T-helper 17 cell (primary cell): ENCODE measurements at regions not wholly inside any gene's neighbourhood (a gene's known extent, or its start where the extent isn't known, plus 50 kb on each side); places are given as distances from the start of the nearest gene placed in this dataset.
A peak's percentile ranks its signal among the peaks of the same experiment; 100 is the strongest.

Experiments
- ATAC-seq: fragments of 150-1000 bp; cut with Tn5 transposase; 2 replicates; pipeline ENCODE4 v1.10.0; 2021; ENCODE audit warnings: mild to moderate bottlenecking, moderate library complexity
- DNase-seq, 3 donors: peaks; one replicate each; pipeline versions ENCODE4 v3.0.0 to v3.0.0-alpha.2; 2020 to 2021
- H3K9me3 ChIP-seq: one replicate; pipeline ENCODE4 v1.7.0; 2013; ENCODE audit warnings: low read length, mild to moderate bottlenecking; ENCODE audit not compliant: control insufficient read depth, poor library complexity, severe bottlenecking
- H3K27ac Mint-ChIP-seq: one replicate; pipeline ENCODE4 v1.8.0; 2022; ENCODE audit warnings: mild to moderate bottlenecking, moderate library complexity, mixed read lengths
- H3K27me3 Mint-ChIP-seq: one replicate; pipeline ENCODE4 v1.8.0; 2022; ENCODE audit warnings: mixed read lengths
- H3K36me3 Mint-ChIP-seq: one replicate; pipeline ENCODE4 v1.8.0; 2022; ENCODE audit warnings: low read depth, mixed read lengths
- H3K4me1 Mint-ChIP-seq: one replicate; pipeline ENCODE4 v1.8.0; 2022; ENCODE audit warnings: mild to moderate bottlenecking, mixed read lengths
- H3K4me3 Mint-ChIP-seq: one replicate; pipeline ENCODE4 v1.8.0; 2022; ENCODE audit warnings: mild to moderate bottlenecking, moderate library complexity, mixed read lengths

DNA sequence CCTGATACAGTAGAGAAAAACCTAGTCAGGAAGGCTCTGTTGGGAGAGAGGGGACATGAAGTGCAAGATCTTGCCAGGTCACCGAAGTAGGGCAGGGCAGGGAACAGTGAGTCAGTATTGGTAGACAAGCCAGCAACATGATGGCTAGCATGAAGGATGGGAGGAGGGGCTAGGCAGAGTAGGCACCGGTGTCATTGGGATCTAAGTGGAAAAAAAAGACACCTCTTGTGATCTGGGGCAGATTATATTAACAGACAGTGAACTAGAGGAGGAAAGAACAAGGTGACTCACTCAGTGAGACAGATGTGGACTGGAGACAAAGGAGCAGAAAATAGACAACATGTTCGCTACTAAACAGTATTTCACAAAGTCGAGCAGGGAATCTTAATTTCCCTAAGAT lies 149.2 kb upstream of the SLC24A5 start:
- H3K4me1 Mint-ChIP-seq, result no peaks in the 10 kb centered on the region
- H3K9me3 ChIP-seq, result no peaks in the 10 kb centered on the region
- no peaks in the 10 kb centered on the region for H3K27me3 Mint-ChIP-seq
- ATAC-seq (no peak), DNase-seq (no peak)
- H3K27ac Mint-ChIP-seq, result no peak overlapping the region
- no peak overlapping the region for H3K4me3 Mint-ChIP-seq
- H3K36me3 Mint-ChIP-seq, result no peaks in the 10 kb centered on the region

DNA sequence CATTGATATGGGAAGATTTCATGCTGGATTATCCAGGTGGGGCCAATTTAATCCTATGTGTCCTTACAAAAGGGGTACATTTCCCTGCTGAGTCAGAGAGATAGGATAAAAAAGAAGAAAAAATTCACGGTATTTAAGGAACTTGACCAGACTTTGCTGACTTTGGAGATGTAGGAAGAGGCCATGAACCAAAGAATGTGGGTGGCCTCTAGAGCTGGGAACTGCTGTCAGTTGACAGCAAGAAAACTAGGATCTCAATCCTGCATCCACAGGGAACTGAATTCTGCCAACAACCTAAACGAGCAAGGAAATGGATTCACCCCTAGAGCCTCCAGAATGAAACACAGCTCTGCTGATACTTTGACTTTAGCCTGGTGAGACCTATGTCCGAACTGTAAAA lies 148.1 kb upstream of the SLC24A5 start:
- H3K4me3 Mint-ChIP-seq, result no peak overlapping the region
- no peaks in the 10 kb centered on the region for H3K4me1 Mint-ChIP-seq
- H3K36me3 Mint-ChIP-seq, result no peaks in the 10 kb centered on the region
- no peak for DNase-seq
- no peak overlapping the region for H3K27ac Mint-ChIP-seq
- H3K27me3 Mint-ChIP-seq, result peaks cover 1% of the 10 kb centered on the region
- no peak for ATAC-seq
- no peaks in the 10 kb centered on the region for H3K9me3 ChIP-seq

DNA sequence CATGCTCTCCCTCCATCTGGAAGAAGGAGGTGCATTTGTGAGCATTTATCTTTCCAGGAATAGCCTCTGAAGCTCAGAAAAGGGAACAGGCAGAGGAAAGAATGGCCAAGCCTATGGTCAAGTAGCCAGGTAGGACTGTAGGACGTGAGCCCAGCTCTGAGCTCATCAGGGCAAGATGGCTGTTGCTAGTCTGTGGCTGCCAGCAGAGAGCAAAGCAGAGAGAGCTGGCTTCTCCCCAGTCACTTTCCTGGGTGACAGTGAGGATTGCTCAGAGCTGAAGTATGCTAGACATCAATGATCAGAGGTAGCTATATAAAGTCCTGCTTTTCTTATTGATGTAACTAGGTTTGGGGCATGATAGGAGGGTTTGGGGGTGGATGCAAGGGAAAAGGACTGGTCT lies 146.1 kb upstream of the SLC24A5 start:
- no peak overlapping the region for H3K27ac Mint-ChIP-seq
- no peaks in the 10 kb centered on the region for H3K36me3 Mint-ChIP-seq
- H3K4me3 Mint-ChIP-seq, result no peak overlapping the region
- no peak for ATAC-seq
- DNase-seq, result no peak
- H3K9me3 ChIP-seq, result no peaks in the 10 kb centered on the region
- H3K27me3 Mint-ChIP-seq, result peaks cover 11% of the 10 kb centered on the region
- no peaks in the 10 kb centered on the region for H3K4me1 Mint-ChIP-seq

GRCh38 chr15:47975427-47975826 lies 145.4 kb upstream of the SLC24A5 start:
- Mint-ChIP-seq H3K27me3 (peaks cover 11% of the 10 kb centered on the region), H3K4me3 (no peak overlapping the region), H3K27ac (no peak overlapping the region), H3K36me3 (no peaks in the 10 kb centered on the region), H3K4me1 (no peaks in the 10 kb centered on the region)
- no peak for DNase-seq
- H3K9me3 ChIP-seq, result no peaks in the 10 kb centered on the region
- no peak for ATAC-seq

DNA sequence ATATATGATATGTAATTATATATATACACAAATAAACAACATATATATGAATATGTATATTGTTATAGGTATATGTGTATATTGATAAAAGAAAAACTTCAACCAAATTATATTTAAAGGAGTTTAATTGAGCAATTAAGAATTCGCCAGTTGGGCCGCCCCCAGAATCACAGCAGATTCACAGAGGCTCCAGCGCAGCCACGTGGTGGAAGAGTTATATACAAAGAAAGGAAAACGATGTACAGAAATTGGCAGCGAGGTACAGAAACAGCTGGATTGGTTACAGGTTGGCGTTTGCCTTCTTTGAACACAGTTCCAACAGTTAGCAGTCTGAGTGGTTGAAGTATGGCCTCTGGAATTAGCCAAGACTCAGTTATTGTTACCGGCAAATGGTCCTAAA lies 137.3 kb upstream of the SLC24A5 start:
- ATAC-seq (no peak), DNase-seq (no peak)
- no peaks in the 10 kb centered on the region for H3K9me3 ChIP-seq
- Mint-ChIP-seq H3K27ac (no peak overlapping the region), H3K4me3 (no peak overlapping the region), H3K4me1 (peaks cover 2% of the 10 kb centered on the region), H3K27me3 (peaks cover 26% of the 10 kb centered on the region), H3K36me3 (no peaks in the 10 kb centered on the region)

- H3K27ac Mint-ChIP-seq, result no peak overlapping the region
- H3K4me3 Mint-ChIP-seq, result no peak overlapping the region
- H3K4me1 Mint-ChIP-seq, result peaks cover 2% of the 10 kb centered on the region
- peaks cover 2% of the 10 kb centered on the region for H3K36me3 Mint-ChIP-seq
- H3K27me3 Mint-ChIP-seq, result peaks cover 24% of the 10 kb centered on the region
- no peaks in the 10 kb centered on the region for H3K9me3 ChIP-seq
- DNase-seq (no peak), ATAC-seq (no peak)
Observed at GRCh38 chr15:47985568-47985967, 135.2 kb upstream of the SLC24A5 start.

DNA sequence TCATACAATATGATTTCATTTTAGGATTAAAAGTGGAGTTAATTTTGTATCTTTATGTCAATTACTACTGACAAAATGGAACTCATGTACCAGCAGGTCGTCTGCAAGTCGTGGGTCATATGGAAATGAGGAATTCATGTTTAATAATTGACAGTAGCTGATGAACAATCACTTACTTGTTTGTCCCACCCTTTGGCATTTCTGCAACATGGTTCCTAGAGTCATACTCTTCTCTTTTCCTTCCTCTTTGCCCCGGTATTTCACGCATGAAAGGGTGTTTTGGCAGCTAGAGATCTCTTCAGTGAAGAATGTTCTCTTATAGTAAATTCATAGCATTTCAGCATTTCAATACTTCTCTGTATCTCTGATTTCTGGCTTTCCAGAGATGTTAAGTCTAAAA lies 133.3 kb upstream of the SLC24A5 start:
- no peak overlapping the region for H3K4me3 Mint-ChIP-seq
- peaks cover 19% of the 10 kb centered on the region for H3K27me3 Mint-ChIP-seq
- no peak for ATAC-seq
- no peak overlapping the region for H3K27ac Mint-ChIP-seq
- no peaks in the 10 kb centered on the region for H3K9me3 ChIP-seq
- peaks cover 2% of the 10 kb centered on the region for H3K36me3 Mint-ChIP-seq
- peaks cover 2% of the 10 kb centered on the region for H3K4me1 Mint-ChIP-seq
- no peak for DNase-seq

- H3K36me3 Mint-ChIP-seq, result peaks cover 2% of the 10 kb centered on the region
- H3K4me1 Mint-ChIP-seq, result peaks cover 2% of the 10 kb centered on the region
- H3K4me3 Mint-ChIP-seq, result no peak overlapping the region
- H3K9me3 ChIP-seq, result no peaks in the 10 kb centered on the region
- no peak for DNase-seq
- ATAC-seq, result peak; percentile 67
- no peak overlapping the region for H3K27ac Mint-ChIP-seq
- peaks cover 19% of the 10 kb centered on the region for H3K27me3 Mint-ChIP-seq
Observed at GRCh38 chr15:47987908-47988532, 132.8 kb upstream of the SLC24A5 start.

DNA sequence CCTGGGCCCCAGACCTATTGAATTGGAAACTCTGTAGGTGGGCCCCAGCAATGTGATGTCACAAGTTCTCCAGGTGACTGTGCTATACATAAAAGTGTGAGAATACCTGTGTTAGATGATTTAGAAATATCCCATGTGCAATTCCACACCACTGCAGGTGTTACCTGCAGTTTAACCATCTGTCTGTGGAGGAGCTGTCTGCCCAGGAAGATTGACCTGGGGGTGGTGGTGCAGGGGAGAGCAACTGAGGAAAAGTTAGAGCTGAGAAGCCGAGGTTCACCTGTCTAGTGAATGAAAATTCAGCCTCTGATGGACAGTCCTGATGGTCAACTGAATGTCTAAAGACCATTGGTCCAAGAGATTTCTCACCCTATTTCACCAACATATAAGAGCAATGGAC lies 132.2 kb upstream of the SLC24A5 start:
- DNase-seq (no peak), ATAC-seq (no peak)
- H3K9me3 ChIP-seq, result no peaks in the 10 kb centered on the region
- Mint-ChIP-seq H3K27ac (no peak overlapping the region), H3K4me1 (peaks cover 2% of the 10 kb centered on the region), H3K4me3 (no peak overlapping the region), H3K27me3 (peaks cover 19% of the 10 kb centered on the region), H3K36me3 (peaks cover 2% of the 10 kb centered on the region)

DNA sequence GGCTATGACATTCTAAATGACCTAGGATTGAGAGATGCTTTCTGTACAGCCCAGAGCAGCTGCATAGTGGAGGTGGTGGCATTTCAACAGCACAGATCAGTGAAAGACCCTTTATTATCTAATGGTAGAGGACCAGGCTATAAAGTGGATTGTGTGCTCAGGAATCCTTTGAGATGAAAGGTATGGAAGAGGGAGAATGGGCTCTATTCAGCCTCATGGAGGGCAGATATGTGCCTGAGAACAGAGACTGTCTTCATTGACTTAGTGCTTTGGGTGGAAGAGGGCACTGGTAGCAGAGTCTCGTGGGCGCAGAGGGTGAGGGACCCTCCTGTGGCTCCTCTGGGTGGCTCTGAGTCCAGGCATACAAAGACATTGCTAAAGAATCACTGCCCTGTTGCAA lies 130.0 kb upstream of the SLC24A5 start:
- H3K4me3 Mint-ChIP-seq, result no peak overlapping the region
- H3K9me3 ChIP-seq, result no peaks in the 10 kb centered on the region
- no peak overlapping the region for H3K27ac Mint-ChIP-seq
- peaks cover 11% of the 10 kb centered on the region for H3K27me3 Mint-ChIP-seq
- H3K4me1 Mint-ChIP-seq, result peaks cover 2% of the 10 kb centered on the region
- H3K36me3 Mint-ChIP-seq, result peaks cover 2% of the 10 kb centered on the region
- no peak for DNase-seq
- no peak for ATAC-seq

DNA sequence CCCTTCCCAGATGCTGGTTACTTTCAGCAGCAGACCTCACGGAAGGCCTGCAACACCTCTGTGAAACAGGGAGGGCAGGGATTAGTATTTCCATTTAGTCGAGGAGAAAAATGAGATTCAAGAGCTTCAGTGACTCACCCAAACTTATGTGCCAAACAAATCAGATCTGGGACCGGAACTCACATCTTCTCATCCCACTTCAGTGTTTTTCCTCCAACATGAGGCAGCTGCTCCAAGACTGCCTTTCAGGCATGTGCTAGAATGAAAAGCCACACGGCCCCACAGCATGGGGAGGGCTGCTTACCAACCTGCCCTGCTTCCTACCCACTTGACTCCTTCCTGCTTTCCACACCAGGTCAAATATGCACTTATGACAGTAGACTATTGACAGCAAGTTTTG lies 129.4 kb upstream of the SLC24A5 start:
- ATAC-seq, result no peak
- peaks cover 2% of the 10 kb centered on the region for H3K4me1 Mint-ChIP-seq
- H3K36me3 Mint-ChIP-seq, result peaks cover 2% of the 10 kb centered on the region
- H3K4me3 Mint-ChIP-seq, result no peak overlapping the region
- no peak overlapping the region for H3K27ac Mint-ChIP-seq
- DNase-seq, result no peak
- peaks cover 8% of the 10 kb centered on the region for H3K27me3 Mint-ChIP-seq
- H3K9me3 ChIP-seq, result no peaks in the 10 kb centered on the region

DNA sequence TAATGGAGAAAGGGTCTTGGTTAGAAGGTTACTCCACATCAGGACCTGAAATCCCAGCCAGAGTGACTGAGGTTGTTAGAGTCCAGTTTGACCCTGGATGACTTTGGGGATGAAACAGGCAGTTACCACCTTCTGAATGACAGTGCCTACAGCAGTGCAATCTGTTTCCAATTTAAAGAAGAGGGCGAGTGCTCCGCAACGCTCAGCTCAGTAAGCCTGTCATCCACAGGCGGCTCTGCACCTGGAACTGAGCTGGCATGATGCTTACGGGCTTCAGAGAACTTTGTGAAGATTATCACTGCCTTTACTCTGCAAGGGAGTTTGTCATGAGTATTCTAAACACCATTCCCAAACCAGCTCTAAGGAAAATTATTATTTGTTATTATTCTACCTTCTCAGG lies 127.7 kb upstream of the SLC24A5 start:
- no peaks in the 10 kb centered on the region for H3K4me1 Mint-ChIP-seq
- H3K4me3 Mint-ChIP-seq, result no peak overlapping the region
- H3K9me3 ChIP-seq, result no peaks in the 10 kb centered on the region
- H3K36me3 Mint-ChIP-seq, result peaks cover 2% of the 10 kb centered on the region
- no peak for ATAC-seq
- no peak overlapping the region for H3K27ac Mint-ChIP-seq
- no peak for DNase-seq
- H3K27me3 Mint-ChIP-seq, result no peaks in the 10 kb centered on the region

- ATAC-seq (no peak), DNase-seq (no peak)
- Mint-ChIP-seq H3K4me1 (no peaks in the 10 kb centered on the region), H3K36me3 (no peaks in the 10 kb centered on the region), H3K27me3 (peaks cover 12% of the 10 kb centered on the region), H3K27ac (no peak overlapping the region), H3K4me3 (no peak overlapping the region)
- no peaks in the 10 kb centered on the region for H3K9me3 ChIP-seq
Observed at GRCh38 chr15:47997195-47998080, 123.4 kb upstream of the SLC24A5 start.

DNA sequence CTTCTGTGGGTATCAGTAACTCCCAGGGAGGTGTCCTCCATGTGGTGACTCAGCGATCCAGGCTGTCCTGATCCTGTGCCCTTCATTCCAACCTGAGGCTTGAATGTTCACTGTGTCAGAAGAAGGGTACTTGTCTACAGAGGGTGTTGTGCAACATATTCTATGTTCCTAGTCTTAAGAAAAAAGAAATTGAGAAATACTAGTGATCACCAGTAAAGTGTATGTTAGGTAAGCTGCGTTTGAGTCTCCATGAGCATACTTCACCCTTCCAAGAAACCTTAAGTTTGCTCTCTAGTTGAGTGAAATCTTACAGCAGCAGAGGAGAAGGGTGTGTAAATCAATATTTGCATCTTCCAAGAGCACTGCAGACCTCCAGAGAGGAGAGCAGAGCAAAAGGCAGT lies 122.2 kb upstream of the SLC24A5 start:
- no peak overlapping the region for H3K4me3 Mint-ChIP-seq

More for the DNA sequence above, 122.2 kb upstream of the SLC24A5 start:
- peaks cover 17% of the 10 kb centered on the region for H3K27me3 Mint-ChIP-seq
- ATAC-seq (no peak), DNase-seq (no peak)
- H3K27ac Mint-ChIP-seq, result no peak overlapping the region
- no peaks in the 10 kb centered on the region for H3K4me1 Mint-ChIP-seq
- no peaks in the 10 kb centered on the region for H3K9me3 ChIP-seq
- no peaks in the 10 kb centered on the region for H3K36me3 Mint-ChIP-seq
